Fibroblast of lung (primary cell): ENCODE measurements at regions not wholly inside any gene's neighbourhood (a gene's known extent, or its start where the extent isn't known, plus 50 kb on each side); places are given as distances from the start of the nearest gene placed in this dataset.

ENCODE experiments used
- DNase-seq, 2 donors: peaks; one replicate each; pipeline versions ENCODE4 v3.0.0 to v3.0.0-alpha.2; 2010; ENCODE audit warnings: low read depth in 2 of 2
- H2AFZ ChIP-seq: 2 replicates; pipeline ENCODE4 v1.5.1; 2012; ENCODE audit warnings: low read length, control low read depth, inconsistent platforms
- H3K27ac ChIP-seq: 2 replicates; pipeline ENCODE4 v1.5.1; 2011; ENCODE audit warnings: low read length, control low read depth; ENCODE audit not compliant: insufficient read depth
- H3K27me3 ChIP-seq: 2 replicates; pipeline ENCODE4 v1.5.1; 2011; ENCODE audit warnings: mild to moderate bottlenecking, low read length; ENCODE audit not compliant: control insufficient read depth, insufficient read depth
- H3K36me3 ChIP-seq: 2 replicates; pipeline ENCODE4 v1.5.1; 2011; ENCODE audit warnings: low read length; ENCODE audit not compliant: control insufficient read depth, insufficient read depth
- H3K4me1 ChIP-seq: 2 replicates; pipeline ENCODE4 v1.5.1; 2011; ENCODE audit warnings: low read length; ENCODE audit not compliant: control insufficient read depth, insufficient read depth; ENCODE audit errors: extremely low read depth
- H3K4me2 ChIP-seq: 2 replicates; pipeline ENCODE4 v1.5.1; 2011; ENCODE audit warnings: low read length, control low read depth; ENCODE audit not compliant: insufficient read depth; ENCODE audit errors: extremely low read depth
- H3K4me3 ChIP-seq, 4 experiments: fragments of 200-600 bp in 1 of 4; sonication (generic) in 1 of 4; replicated peaks in 1 of 4; 2 replicates each; pipeline ENCODE4 v1.5.1; 2011 to 2016; ENCODE audit warnings: low read length in 4 of 4, low read depth in 3 of 4, mild to moderate bottlenecking in 3 of 4, control low read depth in 2 of 4, inconsistent platforms in 1 of 4, mixed read lengths in 1 of 4; ENCODE audit not compliant: insufficient read depth in 1 of 4; ENCODE audit errors: control extremely low read depth in 1 of 4
- H3K79me2 ChIP-seq: 2 replicates; pipeline ENCODE4 v1.5.1; 2012; ENCODE audit warnings: mild to moderate bottlenecking, low read length, inconsistent platforms; ENCODE audit not compliant: control insufficient read depth, insufficient read depth
- H3K9ac ChIP-seq: 2 replicates; pipeline ENCODE4 v1.5.1; 2011; ENCODE audit warnings: mild to moderate bottlenecking, low read length, control low read depth; ENCODE audit not compliant: insufficient read depth
- H3K9me3 ChIP-seq: 2 replicates; pipeline ENCODE4 v1.5.1; 2012; ENCODE audit warnings: low read depth, low read length; ENCODE audit not compliant: control insufficient read depth, insufficient read depth
- H4K20me1 ChIP-seq: 2 replicates; pipeline ENCODE4 v1.5.1; 2011; ENCODE audit warnings: low read length; ENCODE audit not compliant: control insufficient read depth, insufficient read depth; ENCODE audit errors: extremely low read depth
- CTCF ChIP-seq, 2 donors: IDR thresholded peaks in 1 of 2; conservative IDR thresholded peaks in 1 of 2; 1 replicate in 1 of 2; 2 replicates in 1 of 2; pipeline ENCODE4 v1.5.1; 2011 to 2012; ENCODE audit warnings: low read length in 2 of 2, control low read depth in 1 of 2, inconsistent platforms in 1 of 2, low read depth in 1 of 2, mild to moderate bottlenecking in 1 of 2
- EZH2 ChIP-seq: IDR thresholded peaks from 2 replicates; pipeline ENCODE4 v1.5.1; 2012; ENCODE audit warnings: low read length, control low read depth, mild to moderate bottlenecking; ENCODE audit errors: missing control alignments

- no peaks in the 10 kb centered on the region for H3K27me3 ChIP-seq
- no peak overlapping the region for H3K4me3 ChIP-seq
- no peak for TF ChIP-seq EZH2
- TF ChIP-seq CTCF (conservative IDR thresholded peaks at IDR 0.05 in 1 of 2, IDR thresholded peaks at IDR 0.05 in 1 of 2; ENCODE audit: low read depth in 1 of 2, low read length in 2 of 2) = no peak
- no peak overlapping the region for H2AFZ ChIP-seq
- no peaks in the 10 kb centered on the region for H4K20me1 ChIP-seq
- no peak overlapping the region for H3K27ac ChIP-seq
- DNase-seq = no peak
- no peaks in the 10 kb centered on the region for H3K79me2 ChIP-seq
- H3K9me3 ChIP-seq = no peaks in the 10 kb centered on the region
- H3K4me1 ChIP-seq = no peaks in the 10 kb centered on the region
- H3K9ac ChIP-seq = no peak overlapping the region
- H3K4me2 ChIP-seq = no peak overlapping the region
- H3K36me3 ChIP-seq = no peaks in the 10 kb centered on the region
These were observed 72.9 kb upstream of the SLC2A1 start for GRCh38 chr1:43031316-43032203.

- Histone ChIP-seq H3K36me3 (no peaks in the 10 kb centered on the region), H3K4me1 (no peaks in the 10 kb centered on the region), H3K9me3 (no peaks in the 10 kb centered on the region), H3K79me2 (no peaks in the 10 kb centered on the region), H3K4me3 (no peak overlapping the region), H4K20me1 (no peaks in the 10 kb centered on the region), H2AFZ (no peak overlapping the region), H3K4me2 (no peak overlapping the region), H3K27me3 (peaks cover 10% of the 10 kb centered on the region), H3K9ac (no peak overlapping the region), H3K27ac (no peak overlapping the region)
- TF ChIP-seq EZH2 = no peak
- no peak for TF ChIP-seq CTCF (conservative IDR thresholded peaks at IDR 0.05 in 1 of 2, IDR thresholded peaks at IDR 0.05 in 1 of 2; ENCODE audit: low read depth in 1 of 2, low read length in 2 of 2)
- no peak for DNase-seq
These were observed 66.2 kb upstream of the SLC2A1 start for GRCh38 chr1:43024905-43025304.

GRCh38 chr1:43021547-43022474 is 63.1 kb upstream of the SLC2A1 start:
- Histone ChIP-seq H3K79me2 (no peaks in the 10 kb centered on the region), H3K9me3 (no peaks in the 10 kb centered on the region), H2AFZ (no peak overlapping the region), H3K4me1 (no peaks in the 10 kb centered on the region), H3K36me3 (no peaks in the 10 kb centered on the region), H3K27ac (no peak overlapping the region), H3K4me3 (no peak overlapping the region), H4K20me1 (no peaks in the 10 kb centered on the region), H3K4me2 (no peak overlapping the region), H3K27me3 (peaks cover 14% of the 10 kb centered on the region), H3K9ac (no peak overlapping the region)
- no peak for DNase-seq
- TF ChIP-seq EZH2 (no peak), CTCF (conservative IDR thresholded peaks at IDR 0.05 in 1 of 2, IDR thresholded peaks at IDR 0.05 in 1 of 2; ENCODE audit: low read depth in 1 of 2, low read length in 2 of 2) (no peak)
